Epidermal melanocyte (primary cell): ENCODE measurements at regions not wholly inside any gene's neighbourhood (a gene's known extent, or its start where the extent isn't known, plus 50 kb on each side); places are given as distances from the start of the nearest gene placed in this dataset.

Experiments used
- DNase-seq: peaks from one replicate; pipeline ENCODE4 v3.0.0; 2011; ENCODE audit warnings: low spot score; ENCODE audit not compliant: insufficient read length

GRCh38 chrX:147832707-147833348 is 78.9 kb upstream of the FMR1 start:
- no peak for DNase-seq

- DNase-seq: no peak
Observed at GRCh38 chrX:147838465-147839131, 73.1 kb upstream of the FMR1 start.

DNA sequence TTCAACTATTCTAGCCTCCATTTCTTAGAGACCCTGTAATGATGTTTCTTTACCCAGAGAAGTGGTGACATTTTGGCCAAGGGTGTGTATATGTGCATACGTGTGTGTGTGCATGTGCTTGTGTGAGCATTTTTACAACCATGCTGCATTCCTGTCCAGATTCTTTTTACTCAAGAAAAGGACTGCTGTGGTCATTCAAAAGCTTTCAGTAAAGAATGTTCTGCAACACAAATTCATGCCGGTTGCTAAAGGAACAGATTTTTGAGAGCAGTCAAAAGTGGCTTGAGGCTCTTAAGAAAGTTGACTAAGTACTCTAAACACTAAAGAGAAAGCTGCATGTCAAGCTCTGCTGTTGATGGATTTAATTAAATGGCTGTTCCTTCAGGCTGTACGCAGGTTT is 65.0 kb upstream of the FMR1 start:
- DNase-seq: no peak

- no peak for DNase-seq
Observed at GRCh38 chrX:147847999-147848398, 63.7 kb upstream of the FMR1 start.

- DNase-seq: no peak
Observed at GRCh38 chrX:147848543-147849443, 62.9 kb upstream of the FMR1 start.

DNA sequence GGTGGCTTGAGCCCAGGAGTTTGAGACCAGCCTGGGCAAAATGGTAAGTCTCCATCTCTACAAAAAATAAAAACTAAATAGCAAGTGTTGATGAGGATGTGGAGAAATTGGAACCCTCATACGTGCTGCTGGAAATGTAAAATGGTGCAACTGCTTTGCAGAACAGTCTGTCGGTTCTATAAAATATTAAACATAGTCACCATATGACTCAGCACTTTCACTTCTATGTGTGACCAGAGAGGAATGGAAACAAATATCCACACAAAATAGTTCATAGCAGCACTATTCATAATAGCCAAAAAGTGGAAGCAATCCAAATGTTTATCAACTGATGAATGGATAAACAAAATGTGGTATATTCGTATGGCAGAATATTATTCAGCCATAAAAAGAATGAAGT is 60.8 kb upstream of the FMR1 start:
- no peak for DNase-seq

DNA sequence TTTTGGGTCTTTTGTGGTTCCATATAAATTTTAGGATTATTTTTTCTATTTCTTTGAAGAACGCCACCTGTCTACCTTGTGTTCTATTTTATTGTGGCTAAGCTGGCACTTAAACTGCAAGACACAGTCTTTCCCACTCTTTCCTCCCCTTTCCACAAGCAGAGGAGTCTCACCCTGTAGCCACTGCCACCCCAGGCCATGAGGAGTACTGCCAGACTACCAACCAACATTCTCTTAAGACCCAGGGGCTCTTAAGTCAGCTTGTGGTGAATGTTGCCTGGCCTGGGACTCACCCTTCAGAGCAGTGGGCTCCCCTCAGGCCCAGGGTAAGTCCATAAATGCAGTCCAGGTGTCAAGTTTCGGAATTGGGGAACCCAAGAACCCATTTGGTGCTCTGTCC is 58.0 kb upstream of the FMR1 start:
- no peak for DNase-seq

DNA sequence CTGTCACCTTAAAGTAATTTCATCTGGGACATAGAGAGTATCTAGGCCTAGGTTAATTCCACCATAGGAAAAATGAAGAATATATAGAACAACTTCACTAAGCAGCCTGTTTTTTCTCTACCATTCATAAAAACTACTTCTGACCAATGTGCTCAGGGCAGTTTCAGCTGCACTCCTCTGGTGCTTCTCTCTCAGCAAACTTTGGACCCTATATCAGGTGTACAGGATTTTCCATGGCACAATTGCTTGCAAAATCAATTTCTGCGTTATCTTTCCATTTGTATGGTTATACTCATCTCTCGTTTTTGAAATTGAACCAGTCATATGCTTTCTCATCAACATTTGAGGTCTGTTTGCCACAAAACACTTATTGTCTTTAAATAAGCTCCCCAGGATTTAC is 52.1 kb upstream of the FMR1 start:
- no peak for DNase-seq
